22Rv1 (cell line): ENCODE measurements at regions not wholly inside any gene's neighbourhood (a gene's known extent, or its start where the extent isn't known, plus 50 kb on each side); places are given as distances from the start of the nearest gene placed in this dataset.

Experiments used
- ZFX ChIP-seq: fragments of 450-650 bp; IDR thresholded peaks from 2 replicates; pipeline ENCODE4 v1.6.1; 2017; ENCODE audit warnings: antibody characterized with exemption, borderline replicate concordance
- TF ChIP-seq, protein P1 (sequence below): fragments of 450-650 bp; IDR thresholded peaks from 2 replicates; pipeline ENCODE4 v1.5.1; 2017; ENCODE audit warnings: mild to moderate bottlenecking

GRCh38 chr2:105497094-105497493 lies 98.2 kb upstream of the FHL2 start:
- TF ChIP-seq, protein P1, sequence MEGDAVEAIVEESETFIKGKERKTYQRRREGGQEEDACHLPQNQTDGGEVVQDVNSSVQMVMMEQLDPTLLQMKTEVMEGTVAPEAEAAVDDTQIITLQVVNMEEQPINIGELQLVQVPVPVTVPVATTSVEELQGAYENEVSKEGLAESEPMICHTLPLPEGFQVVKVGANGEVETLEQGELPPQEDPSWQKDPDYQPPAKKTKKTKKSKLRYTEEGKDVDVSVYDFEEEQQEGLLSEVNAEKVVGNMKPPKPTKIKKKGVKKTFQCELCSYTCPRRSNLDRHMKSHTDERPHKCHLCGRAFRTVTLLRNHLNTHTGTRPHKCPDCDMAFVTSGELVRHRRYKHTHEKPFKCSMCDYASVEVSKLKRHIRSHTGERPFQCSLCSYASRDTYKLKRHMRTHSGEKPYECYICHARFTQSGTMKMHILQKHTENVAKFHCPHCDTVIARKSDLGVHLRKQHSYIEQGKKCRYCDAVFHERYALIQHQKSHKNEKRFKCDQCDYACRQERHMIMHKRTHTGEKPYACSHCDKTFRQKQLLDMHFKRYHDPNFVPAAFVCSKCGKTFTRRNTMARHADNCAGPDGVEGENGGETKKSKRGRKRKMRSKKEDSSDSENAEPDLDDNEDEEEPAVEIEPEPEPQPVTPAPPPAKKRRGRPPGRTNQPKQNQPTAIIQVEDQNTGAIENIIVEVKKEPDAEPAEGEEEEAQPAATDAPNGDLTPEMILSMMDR, result no peak
- TF ChIP-seq ZFX, result no peak
